ENCODE measurements at regions not wholly inside any gene's neighbourhood (a gene's known extent, or its start where the extent isn't known, plus 50 kb on each side); places are given as distances from the start of the nearest gene placed in this dataset.

- Histone ChIP-seq H3K27ac (ENCODE audit: low read length) (no peak overlapping the region), H3K9me3 (ENCODE audit: control insufficient read depth, insufficient read depth, low read length) (no peaks in the 10 kb centered on the region), H3K4me1 (ENCODE audit: control insufficient read depth, insufficient read depth, low read length) (no peaks in the 10 kb centered on the region), H3K36me3 (ENCODE audit: control insufficient read depth, insufficient read depth, low read length) (no peaks in the 10 kb centered on the region), H3K4me3 (ENCODE audit: low read length) (no peak overlapping the region), H3K27me3 (ENCODE audit: control insufficient read depth, insufficient read depth, low read length) (no peaks in the 10 kb centered on the region)
- no peak overlapping the region for H3K4me3 Mint-ChIP-seq
- ATAC-seq, result no peak
- no peaks in the 10 kb centered on the region for H3K36me3 Mint-ChIP-seq
- no peaks in the 10 kb centered on the region for H3K4me1 Mint-ChIP-seq
- no peak for TF ChIP-seq CTCF (IDR thresholded peaks at IDR 0.05)
- intact Hi-C loops (cut with micrococcal nuclease), result no loop called here
- H3K9me3 Mint-ChIP-seq, result peaks cover 4 to 7% of the 10 kb centered on the region in 2 donors
- DNase-seq, result no peak
- WGBS (ENCODE audit: insufficient coverage), result 91% methylated on average over 5 of the region's 5 CpGs
- no peaks in the 10 kb centered on the region for H3K27me3 Mint-ChIP-seq (ENCODE audit: low read depth in 2 of 2)
- no peak overlapping the region for H3K27ac Mint-ChIP-seq
Observed at GRCh38 chr9:24608599-24608998, 62.9 kb upstream of the IZUMO3 start.

DNA sequence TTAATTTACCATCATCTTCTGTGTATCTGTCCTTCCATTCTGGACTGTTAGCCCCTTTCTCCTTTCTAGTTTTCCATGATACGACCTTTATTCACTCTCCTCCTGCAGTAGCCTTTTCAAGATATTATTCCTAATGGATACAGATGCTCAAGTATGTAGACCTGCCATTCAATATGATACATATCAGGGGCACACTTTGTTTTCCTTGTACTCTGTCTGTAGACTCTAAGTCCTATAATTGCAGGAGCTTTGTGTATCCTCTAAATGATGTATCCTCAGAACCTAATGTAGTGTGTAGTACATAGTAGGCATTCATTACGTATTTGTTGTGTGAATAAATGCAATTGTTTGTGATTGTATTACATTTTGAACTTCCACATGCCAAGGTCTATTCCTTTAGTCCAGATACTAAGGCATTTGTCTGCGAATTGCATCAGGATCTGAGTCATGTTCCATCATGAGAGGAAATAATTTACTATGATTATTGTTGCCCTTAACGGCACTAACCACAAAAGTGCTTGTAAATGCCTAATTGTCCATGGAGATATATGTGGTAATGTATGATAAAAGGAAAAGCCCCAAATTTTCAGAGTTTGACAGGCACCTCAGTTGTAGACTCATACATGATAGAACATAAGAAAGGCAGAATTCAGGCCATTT, 57.1 kb upstream of the IZUMO3 start:
- no peaks in the 10 kb centered on the region for H3K4me1 Mint-ChIP-seq
- H3K27me3 Mint-ChIP-seq (ENCODE audit: low read depth in 2 of 2), result no peaks in the 10 kb centered on the region
- H3K36me3 Mint-ChIP-seq, result no peaks in the 10 kb centered on the region
- DNase-seq (no peak), ATAC-seq (no peak)
- Histone ChIP-seq H3K27me3 (ENCODE audit: control insufficient read depth, insufficient read depth, low read length) (no peaks in the 10 kb centered on the region), H3K36me3 (ENCODE audit: control insufficient read depth, insufficient read depth, low read length) (no peaks in the 10 kb centered on the region), H3K9me3 (ENCODE audit: control insufficient read depth, insufficient read depth, low read length) (no peaks in the 10 kb centered on the region), H3K27ac (ENCODE audit: low read length) (no peak overlapping the region), H3K4me1 (ENCODE audit: control insufficient read depth, insufficient read depth, low read length) (no peaks in the 10 kb centered on the region), H3K4me3 (ENCODE audit: low read length) (no peak overlapping the region)
- H3K9me3 Mint-ChIP-seq, result peaks cover 15 to 16% of the 10 kb centered on the region in 2 donors
- 68% methylated on average over 4 of the region's 4 CpGs for WGBS (ENCODE audit: insufficient coverage)
- TF ChIP-seq CTCF (IDR thresholded peaks at IDR 0.05), result no peak
- intact Hi-C loops (cut with micrococcal nuclease), result no loop called here
- no peak overlapping the region for H3K27ac Mint-ChIP-seq
- H3K4me3 Mint-ChIP-seq, result no peak overlapping the region

Measured in natural killer cell (primary cell).